Mesenchymal stem cell (in vitro differentiated cells and primary cell): ENCODE measurements at regions not wholly inside any gene's neighbourhood (a gene's known extent, or its start where the extent isn't known, plus 50 kb on each side); places are given as distances from the start of the nearest gene placed in this dataset.

Source experiments
- DNase-seq: peaks from one replicate; pipeline ENCODE4 v3.0.0-alpha.2; 2013
- H2AFZ ChIP-seq: one replicate; pipeline ENCODE4 v1.6.1; 2013; ENCODE audit warnings: low read depth, mild to moderate bottlenecking, control low read depth, inconsistent platforms, low read length, moderate library complexity
- H2AK5ac ChIP-seq: 2 replicates; pipeline ENCODE4 v1.6.1; 2013; ENCODE audit warnings: low read length, moderate library complexity, mild to moderate bottlenecking, inconsistent platforms; ENCODE audit not compliant: severe bottlenecking
- H2BK120ac ChIP-seq: one replicate; pipeline ENCODE4 v1.6.1; 2013; ENCODE audit warnings: low read depth, mild to moderate bottlenecking, inconsistent platforms, low read length, moderate library complexity
- H2BK12ac ChIP-seq, 2 experiments: one replicate each; pipeline ENCODE4 v1.6.1; 2013; ENCODE audit warnings: inconsistent platforms in 2 of 2, low read length in 2 of 2, mild to moderate bottlenecking in 2 of 2, moderate library complexity in 2 of 2, control low read depth in 1 of 2
- H2BK15ac ChIP-seq: one replicate; pipeline ENCODE4 v1.6.1; 2013; ENCODE audit warnings: mild to moderate bottlenecking, low read depth, inconsistent platforms; ENCODE audit not compliant: poor library complexity, severe bottlenecking
- H2BK5ac ChIP-seq: 2 replicates; pipeline ENCODE4 v1.6.1; 2013; ENCODE audit warnings: low read depth, mild to moderate bottlenecking, low read length, control low read depth, inconsistent platforms; ENCODE audit not compliant: poor library complexity, severe bottlenecking
- H3K14ac ChIP-seq, 2 experiments: one replicate each; pipeline ENCODE4 v1.6.1; 2013; ENCODE audit warnings: inconsistent platforms in 2 of 2, low read length in 2 of 2, control low read depth in 1 of 2, mild to moderate bottlenecking in 1 of 2, moderate library complexity in 1 of 2
- H3K18ac ChIP-seq, 2 experiments: one replicate each; pipeline ENCODE4 v1.6.1; 2013; ENCODE audit warnings: inconsistent platforms in 2 of 2, low read length in 2 of 2, control low read depth in 1 of 2, low read depth in 1 of 2, mild to moderate bottlenecking in 1 of 2
- H3K23ac ChIP-seq, 2 experiments: one replicate each; pipeline ENCODE4 v1.6.1; 2013; ENCODE audit warnings: inconsistent platforms in 2 of 2, low read length in 2 of 2, mild to moderate bottlenecking in 2 of 2, moderate library complexity in 2 of 2, control low read depth in 1 of 2
- H3K27ac ChIP-seq: 2 replicates; pipeline ENCODE4 v1.5.1; 2013; ENCODE audit warnings: mild to moderate bottlenecking, moderate library complexity, low read length, control low read depth, inconsistent platforms; ENCODE audit not compliant: poor library complexity, severe bottlenecking
- H3K27me3 ChIP-seq, 2 experiments: 2 replicates each; pipeline versions ENCODE4 v1.6.1 to v1.7.0; 2013; ENCODE audit warnings: low read length in 2 of 2, mild to moderate bottlenecking in 2 of 2, moderate library complexity in 2 of 2, control low read depth in 1 of 2, inconsistent platforms in 1 of 2; ENCODE audit not compliant: control insufficient read depth in 1 of 2, insufficient read depth in 1 of 2
- H3K36me3 ChIP-seq, 2 experiments: 2 replicates each; pipeline versions ENCODE4 v1.6.1 to v1.7.0; 2013; ENCODE audit warnings: low read length in 2 of 2, control low read depth in 1 of 2, inconsistent platforms in 1 of 2, low read depth in 1 of 2, mild to moderate bottlenecking in 1 of 2; ENCODE audit not compliant: insufficient read depth in 2 of 2, control insufficient read depth in 1 of 2
- H3K4ac ChIP-seq, 2 experiments: one replicate each; pipeline ENCODE4 v1.6.1; 2013; ENCODE audit warnings: inconsistent platforms in 2 of 2, low read length in 2 of 2, mild to moderate bottlenecking in 2 of 2, moderate library complexity in 2 of 2, control low read depth in 1 of 2, low read depth in 1 of 2
- H3K4me1 ChIP-seq: 2 replicates; pipeline ENCODE4 v1.6.1; 2013; ENCODE audit warnings: low read depth, low read length, control low read depth; ENCODE audit not compliant: control insufficient read depth, insufficient read depth
- H3K4me2 ChIP-seq: 2 replicates; pipeline ENCODE4 v1.6.1; 2013; ENCODE audit warnings: low read length, mild to moderate bottlenecking, inconsistent platforms; ENCODE audit not compliant: poor library complexity, severe bottlenecking
- H3K4me3 ChIP-seq, 2 experiments: 2 replicates each; pipeline versions ENCODE4 v1.5.1 to v1.7.0; 2013; ENCODE audit warnings: low read length in 2 of 2, mild to moderate bottlenecking in 2 of 2, control low read depth in 1 of 2, low read depth in 1 of 2; ENCODE audit not compliant: insufficient read depth in 1 of 2
- H3K79me1 ChIP-seq: replicated peaks from 2 replicates; pipeline ENCODE4 v1.6.1; 2013; ENCODE audit warnings: mild to moderate bottlenecking, control low read depth, low read length, inconsistent platforms; ENCODE audit not compliant: poor library complexity, severe bottlenecking
- H3K9ac ChIP-seq: 2 replicates; pipeline ENCODE4 v1.7.0; 2013; ENCODE audit warnings: mild to moderate bottlenecking, low read length, moderate library complexity
- H3K9me3 ChIP-seq: 2 replicates; pipeline ENCODE4 v1.7.0; 2013; ENCODE audit warnings: mild to moderate bottlenecking, low read length; ENCODE audit not compliant: control insufficient read depth
- H4K8ac ChIP-seq: one replicate; pipeline ENCODE4 v1.6.1; 2013; ENCODE audit warnings: inconsistent platforms, mild to moderate bottlenecking, low read length, moderate library complexity
- H4K91ac ChIP-seq: one replicate; pipeline ENCODE4 v1.6.1; 2013; ENCODE audit warnings: mild to moderate bottlenecking, low read length, inconsistent platforms
- WGBS: methylation state at CpG from one replicate; pipeline ENCODE4 v1.1.7; 2013; ENCODE audit warnings: mixed read lengths; 5-methylcytosine and 5-hydroxymethylcytosine counted together

DNA sequence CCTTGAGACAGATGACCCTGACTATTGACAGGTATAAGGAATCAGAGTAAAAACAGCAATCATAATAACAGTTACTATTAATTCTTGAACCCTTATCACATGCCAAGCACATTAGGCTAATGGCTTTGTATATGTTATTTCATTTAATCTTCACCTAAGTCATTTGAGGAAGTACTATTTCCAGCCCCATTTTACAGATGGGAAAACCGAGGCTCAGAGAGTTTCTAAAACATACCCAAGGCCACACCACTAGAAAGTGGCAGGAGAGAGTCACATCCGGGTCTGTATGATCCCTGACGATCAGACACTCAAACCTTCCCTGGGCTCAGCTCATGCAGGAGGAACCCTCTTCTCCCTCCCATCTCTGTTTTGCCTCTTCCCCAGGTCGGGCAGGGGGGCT lies 209.5 kb downstream of the RBM19 start:
- WGBS = 62% methylated on average over 4 of the region's 4 CpGs
- H3K36me3 ChIP-seq = no peaks in the 10 kb centered on the region
- H2AFZ ChIP-seq = no peak overlapping the region
- no peak overlapping the region for H3K4ac ChIP-seq
- H3K27ac ChIP-seq = no peak overlapping the region
- H3K4me1 ChIP-seq = no peaks in the 10 kb centered on the region
- H2AK5ac ChIP-seq = no peak overlapping the region
- no peak overlapping the region for H2BK15ac ChIP-seq
- no peak overlapping the region for H4K8ac ChIP-seq
- no peak overlapping the region for H3K4me3 ChIP-seq
- H3K4me2 ChIP-seq = no peak overlapping the region
- H3K79me1 ChIP-seq = no peaks in the 10 kb centered on the region
- no peak overlapping the region for H4K91ac ChIP-seq
- peaks cover 4% of the 10 kb centered on the region for H3K9me3 ChIP-seq
- DNase-seq = no peak
- H3K9ac ChIP-seq = no peak overlapping the region
- H3K23ac ChIP-seq = no peak overlapping the region
- peaks cover 17 to 80% of the 10 kb centered on the region in 2 experiments for H3K27me3 ChIP-seq
- H3K18ac ChIP-seq = no peak overlapping the region
- H2BK5ac ChIP-seq = no peak overlapping the region
- no peak overlapping the region for H2BK12ac ChIP-seq
- H2BK120ac ChIP-seq = no peak overlapping the region
- H3K14ac ChIP-seq = no peak overlapping the region

DNA sequence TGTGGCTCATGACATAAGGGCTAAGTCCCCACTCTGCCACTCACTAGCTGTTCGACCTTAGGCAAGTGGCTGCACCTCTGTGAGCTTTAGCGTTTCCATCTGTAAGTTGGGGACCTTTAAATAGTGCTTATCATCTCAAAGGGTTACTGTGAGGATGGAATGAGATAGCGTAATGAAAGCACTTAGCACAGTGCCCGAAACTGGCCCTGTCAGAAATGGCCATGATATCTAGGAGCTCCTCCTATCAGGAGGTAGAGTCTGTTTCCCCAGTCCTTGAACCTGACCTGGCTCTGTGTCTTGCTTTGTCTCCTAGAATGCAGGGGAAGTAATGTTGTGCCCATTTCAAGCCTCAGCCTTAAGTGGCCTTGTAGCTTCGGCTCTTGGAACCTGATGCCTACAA lies 211.0 kb downstream of the RBM19 start:
- Histone ChIP-seq H4K8ac (no peak overlapping the region), H3K36me3 (no peaks in the 10 kb centered on the region), H2BK12ac (no peak overlapping the region), H3K9me3 (peaks cover 5% of the 10 kb centered on the region), H3K14ac (no peak overlapping the region), H2AK5ac (no peak overlapping the region), H3K4me3 (no peak overlapping the region), H2AFZ (no peak overlapping the region), H3K9ac (no peak overlapping the region), H4K91ac (no peak overlapping the region), H2BK5ac (no peak overlapping the region), H3K4me2 (no peak overlapping the region), H3K4me1 (no peaks in the 10 kb centered on the region), H3K23ac (no peak overlapping the region), H3K27me3 (peaks cover 17 to 74% of the 10 kb centered on the region in 2 experiments), H3K79me1 (no peaks in the 10 kb centered on the region), H3K18ac (no peak overlapping the region), H2BK15ac (no peak overlapping the region), H2BK120ac (no peak overlapping the region), H3K27ac (no peak overlapping the region), H3K4ac (no peak overlapping the region)
- WGBS = 87% methylated on average over 5 of the region's 5 CpGs
- no peak for DNase-seq

DNA sequence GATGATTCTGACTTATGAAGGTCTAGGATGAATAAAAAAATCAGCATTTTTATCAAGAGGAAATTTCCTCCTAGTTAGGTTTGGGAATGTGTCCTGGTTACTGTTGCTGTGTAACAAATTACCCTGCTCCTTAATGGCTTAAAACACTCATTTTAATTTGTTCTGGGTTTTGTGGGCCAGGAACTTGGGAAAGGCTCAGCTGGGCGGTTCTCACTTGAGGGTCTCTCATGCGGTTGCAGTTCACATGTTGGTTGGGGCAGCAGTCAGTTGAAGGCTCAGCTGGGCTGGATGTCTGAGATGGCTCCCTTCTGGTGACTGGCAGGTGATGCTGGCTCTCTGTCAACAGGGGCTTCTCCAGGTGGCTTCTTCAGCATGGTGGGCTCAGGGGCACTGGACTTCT lies 214.6 kb downstream of the RBM19 start:
- no peak overlapping the region for H4K91ac ChIP-seq
- H3K4me3 ChIP-seq = no peak overlapping the region
- H3K4me1 ChIP-seq = no peaks in the 10 kb centered on the region
- no peak overlapping the region for H3K9ac ChIP-seq
- H3K4me2 ChIP-seq = no peak overlapping the region
- no peak for DNase-seq
- H3K79me1 ChIP-seq = no peaks in the 10 kb centered on the region
- H3K4ac ChIP-seq = no peak overlapping the region
- H4K8ac ChIP-seq = no peak overlapping the region
- H2BK12ac ChIP-seq = no peak overlapping the region
- H2BK5ac ChIP-seq = no peak overlapping the region
- peaks cover 36 to 76% of the 10 kb centered on the region in 2 experiments for H3K27me3 ChIP-seq
- no peak overlapping the region for H3K14ac ChIP-seq
- H2AFZ ChIP-seq = no peak overlapping the region
- H2AK5ac ChIP-seq = no peak overlapping the region
- H3K23ac ChIP-seq = no peak overlapping the region
- no peak overlapping the region for H3K27ac ChIP-seq
- no peak overlapping the region for H3K18ac ChIP-seq
- WGBS = 80% methylated on average over 2 of the region's 2 CpGs
- no peaks in the 10 kb centered on the region for H3K36me3 ChIP-seq
- peaks cover 3% of the 10 kb centered on the region for H3K9me3 ChIP-seq
- H2BK120ac ChIP-seq = no peak overlapping the region
- H2BK15ac ChIP-seq = no peak overlapping the region

DNA sequence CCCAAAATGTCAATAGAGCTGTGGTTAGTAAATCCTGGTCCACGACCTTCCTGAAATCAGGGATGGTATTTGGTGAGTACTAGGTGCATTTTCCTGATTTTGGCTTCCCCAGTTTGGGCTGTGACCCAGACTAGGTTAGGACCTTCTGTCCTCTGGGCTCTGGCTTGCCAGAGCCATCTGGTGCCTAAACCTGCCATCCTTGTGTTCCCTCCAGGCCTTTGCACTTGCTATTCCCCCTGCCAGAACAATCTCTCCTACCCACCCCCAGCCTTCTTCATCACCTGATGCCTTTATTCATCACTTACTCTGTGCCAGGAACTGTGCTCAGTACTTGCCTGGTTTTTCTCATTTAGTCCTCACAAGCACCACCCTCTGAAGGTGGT lies 216.7 kb downstream of the RBM19 start:
- Histone ChIP-seq H3K4ac (no peak overlapping the region), H3K4me3 (no peak overlapping the region), H4K8ac (no peak overlapping the region), H4K91ac (no peak overlapping the region), H3K18ac (no peak overlapping the region), H3K23ac (no peak overlapping the region), H3K27me3 (peaks cover 43 to 77% of the 10 kb centered on the region in 2 experiments), H3K9me3 (peaks cover 3% of the 10 kb centered on the region), H3K27ac (no peak overlapping the region), H2BK12ac (no peak overlapping the region), H3K4me1 (no peaks in the 10 kb centered on the region), H3K36me3 (no peaks in the 10 kb centered on the region), H3K79me1 (no peaks in the 10 kb centered on the region), H3K14ac (no peak overlapping the region), H2BK5ac (no peak overlapping the region), H2BK120ac (no peak overlapping the region), H3K9ac (no peak overlapping the region), H2BK15ac (no peak overlapping the region), H2AFZ (no peak overlapping the region), H2AK5ac (no peak overlapping the region), H3K4me2 (no peak overlapping the region)
- WGBS = 27% methylated on average over 1 of the region's 1 CpG
- DNase-seq = no peak
